ENCODE measurements at regions not wholly inside any gene's neighbourhood (a gene's known extent, or its start where the extent isn't known, plus 50 kb on each side); places are given as distances from the start of the nearest gene placed in this dataset.

DNA sequence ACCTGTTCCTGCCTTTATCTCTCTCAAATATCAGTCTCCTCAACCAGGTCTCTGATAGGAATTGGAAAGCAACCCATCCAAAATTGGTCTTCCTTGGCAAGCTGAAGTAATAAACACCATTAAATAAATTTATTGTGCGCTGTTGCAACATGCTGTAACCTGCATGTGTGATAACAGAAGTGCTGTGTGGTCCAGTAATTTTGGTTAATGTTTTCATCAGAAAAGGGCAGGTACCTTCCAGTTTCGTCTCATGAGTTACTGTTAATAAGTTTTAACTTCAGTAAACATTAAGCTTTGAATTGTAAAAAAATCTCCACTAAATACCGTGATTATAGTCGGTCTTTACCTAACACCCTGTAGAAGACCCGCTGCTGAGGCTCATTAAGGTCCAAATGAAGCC is 624.7 kb downstream of the TNS3 start:
- TF ChIP-seq EZH2phosphoT487 (IDR thresholded peaks at IDR 0.05; ENCODE audit: unreplicated experiment) (no peak), POLR2AphosphoS5 (IDR thresholded peaks at IDR 0.05; ENCODE audit: low read depth) (no peak), CREB1 (CRISPR knock-in tag; IDR thresholded peaks at IDR 0.05; ENCODE audit: low read depth) (no peak), EZH2 (IDR thresholded peaks at IDR 0.05; ENCODE audit: low read depth, unreplicated experiment) (no peak), NANOG (IDR thresholded peaks at IDR 0.05; ENCODE audit: borderline replicate concordance) (no peak), ZNF114 (CRISPR knock-in tag; IDR thresholded peaks at IDR 0.05) (no peak)
- TF ChIP-seq, protein P1, sequence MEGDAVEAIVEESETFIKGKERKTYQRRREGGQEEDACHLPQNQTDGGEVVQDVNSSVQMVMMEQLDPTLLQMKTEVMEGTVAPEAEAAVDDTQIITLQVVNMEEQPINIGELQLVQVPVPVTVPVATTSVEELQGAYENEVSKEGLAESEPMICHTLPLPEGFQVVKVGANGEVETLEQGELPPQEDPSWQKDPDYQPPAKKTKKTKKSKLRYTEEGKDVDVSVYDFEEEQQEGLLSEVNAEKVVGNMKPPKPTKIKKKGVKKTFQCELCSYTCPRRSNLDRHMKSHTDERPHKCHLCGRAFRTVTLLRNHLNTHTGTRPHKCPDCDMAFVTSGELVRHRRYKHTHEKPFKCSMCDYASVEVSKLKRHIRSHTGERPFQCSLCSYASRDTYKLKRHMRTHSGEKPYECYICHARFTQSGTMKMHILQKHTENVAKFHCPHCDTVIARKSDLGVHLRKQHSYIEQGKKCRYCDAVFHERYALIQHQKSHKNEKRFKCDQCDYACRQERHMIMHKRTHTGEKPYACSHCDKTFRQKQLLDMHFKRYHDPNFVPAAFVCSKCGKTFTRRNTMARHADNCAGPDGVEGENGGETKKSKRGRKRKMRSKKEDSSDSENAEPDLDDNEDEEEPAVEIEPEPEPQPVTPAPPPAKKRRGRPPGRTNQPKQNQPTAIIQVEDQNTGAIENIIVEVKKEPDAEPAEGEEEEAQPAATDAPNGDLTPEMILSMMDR (conservative IDR thresholded peaks at IDR 0.05; ENCODE audit: low read depth in 2 of 2): no peak
- TF ChIP-seq, protein P2, sequence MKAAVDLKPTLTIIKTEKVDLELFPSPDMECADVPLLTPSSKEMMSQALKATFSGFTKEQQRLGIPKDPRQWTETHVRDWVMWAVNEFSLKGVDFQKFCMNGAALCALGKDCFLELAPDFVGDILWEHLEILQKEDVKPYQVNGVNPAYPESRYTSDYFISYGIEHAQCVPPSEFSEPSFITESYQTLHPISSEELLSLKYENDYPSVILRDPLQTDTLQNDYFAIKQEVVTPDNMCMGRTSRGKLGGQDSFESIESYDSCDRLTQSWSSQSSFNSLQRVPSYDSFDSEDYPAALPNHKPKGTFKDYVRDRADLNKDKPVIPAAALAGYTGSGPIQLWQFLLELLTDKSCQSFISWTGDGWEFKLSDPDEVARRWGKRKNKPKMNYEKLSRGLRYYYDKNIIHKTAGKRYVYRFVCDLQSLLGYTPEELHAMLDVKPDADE (IDR thresholded peaks at IDR 0.05): no peak
- TF ChIP-seq, protein P3, sequence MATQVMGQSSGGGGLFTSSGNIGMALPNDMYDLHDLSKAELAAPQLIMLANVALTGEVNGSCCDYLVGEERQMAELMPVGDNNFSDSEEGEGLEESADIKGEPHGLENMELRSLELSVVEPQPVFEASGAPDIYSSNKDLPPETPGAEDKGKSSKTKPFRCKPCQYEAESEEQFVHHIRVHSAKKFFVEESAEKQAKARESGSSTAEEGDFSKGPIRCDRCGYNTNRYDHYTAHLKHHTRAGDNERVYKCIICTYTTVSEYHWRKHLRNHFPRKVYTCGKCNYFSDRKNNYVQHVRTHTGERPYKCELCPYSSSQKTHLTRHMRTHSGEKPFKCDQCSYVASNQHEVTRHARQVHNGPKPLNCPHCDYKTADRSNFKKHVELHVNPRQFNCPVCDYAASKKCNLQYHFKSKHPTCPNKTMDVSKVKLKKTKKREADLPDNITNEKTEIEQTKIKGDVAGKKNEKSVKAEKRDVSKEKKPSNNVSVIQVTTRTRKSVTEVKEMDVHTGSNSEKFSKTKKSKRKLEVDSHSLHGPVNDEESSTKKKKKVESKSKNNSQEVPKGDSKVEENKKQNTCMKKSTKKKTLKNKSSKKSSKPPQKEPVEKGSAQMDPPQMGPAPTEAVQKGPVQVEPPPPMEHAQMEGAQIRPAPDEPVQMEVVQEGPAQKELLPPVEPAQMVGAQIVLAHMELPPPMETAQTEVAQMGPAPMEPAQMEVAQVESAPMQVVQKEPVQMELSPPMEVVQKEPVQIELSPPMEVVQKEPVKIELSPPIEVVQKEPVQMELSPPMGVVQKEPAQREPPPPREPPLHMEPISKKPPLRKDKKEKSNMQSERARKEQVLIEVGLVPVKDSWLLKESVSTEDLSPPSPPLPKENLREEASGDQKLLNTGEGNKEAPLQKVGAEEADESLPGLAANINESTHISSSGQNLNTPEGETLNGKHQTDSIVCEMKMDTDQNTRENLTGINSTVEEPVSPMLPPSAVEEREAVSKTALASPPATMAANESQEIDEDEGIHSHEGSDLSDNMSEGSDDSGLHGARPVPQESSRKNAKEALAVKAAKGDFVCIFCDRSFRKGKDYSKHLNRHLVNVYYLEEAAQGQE (IDR thresholded peaks at IDR 0.05; ENCODE audit: unreplicated experiment): no peak
- TF ChIP-seq, protein P4, sequence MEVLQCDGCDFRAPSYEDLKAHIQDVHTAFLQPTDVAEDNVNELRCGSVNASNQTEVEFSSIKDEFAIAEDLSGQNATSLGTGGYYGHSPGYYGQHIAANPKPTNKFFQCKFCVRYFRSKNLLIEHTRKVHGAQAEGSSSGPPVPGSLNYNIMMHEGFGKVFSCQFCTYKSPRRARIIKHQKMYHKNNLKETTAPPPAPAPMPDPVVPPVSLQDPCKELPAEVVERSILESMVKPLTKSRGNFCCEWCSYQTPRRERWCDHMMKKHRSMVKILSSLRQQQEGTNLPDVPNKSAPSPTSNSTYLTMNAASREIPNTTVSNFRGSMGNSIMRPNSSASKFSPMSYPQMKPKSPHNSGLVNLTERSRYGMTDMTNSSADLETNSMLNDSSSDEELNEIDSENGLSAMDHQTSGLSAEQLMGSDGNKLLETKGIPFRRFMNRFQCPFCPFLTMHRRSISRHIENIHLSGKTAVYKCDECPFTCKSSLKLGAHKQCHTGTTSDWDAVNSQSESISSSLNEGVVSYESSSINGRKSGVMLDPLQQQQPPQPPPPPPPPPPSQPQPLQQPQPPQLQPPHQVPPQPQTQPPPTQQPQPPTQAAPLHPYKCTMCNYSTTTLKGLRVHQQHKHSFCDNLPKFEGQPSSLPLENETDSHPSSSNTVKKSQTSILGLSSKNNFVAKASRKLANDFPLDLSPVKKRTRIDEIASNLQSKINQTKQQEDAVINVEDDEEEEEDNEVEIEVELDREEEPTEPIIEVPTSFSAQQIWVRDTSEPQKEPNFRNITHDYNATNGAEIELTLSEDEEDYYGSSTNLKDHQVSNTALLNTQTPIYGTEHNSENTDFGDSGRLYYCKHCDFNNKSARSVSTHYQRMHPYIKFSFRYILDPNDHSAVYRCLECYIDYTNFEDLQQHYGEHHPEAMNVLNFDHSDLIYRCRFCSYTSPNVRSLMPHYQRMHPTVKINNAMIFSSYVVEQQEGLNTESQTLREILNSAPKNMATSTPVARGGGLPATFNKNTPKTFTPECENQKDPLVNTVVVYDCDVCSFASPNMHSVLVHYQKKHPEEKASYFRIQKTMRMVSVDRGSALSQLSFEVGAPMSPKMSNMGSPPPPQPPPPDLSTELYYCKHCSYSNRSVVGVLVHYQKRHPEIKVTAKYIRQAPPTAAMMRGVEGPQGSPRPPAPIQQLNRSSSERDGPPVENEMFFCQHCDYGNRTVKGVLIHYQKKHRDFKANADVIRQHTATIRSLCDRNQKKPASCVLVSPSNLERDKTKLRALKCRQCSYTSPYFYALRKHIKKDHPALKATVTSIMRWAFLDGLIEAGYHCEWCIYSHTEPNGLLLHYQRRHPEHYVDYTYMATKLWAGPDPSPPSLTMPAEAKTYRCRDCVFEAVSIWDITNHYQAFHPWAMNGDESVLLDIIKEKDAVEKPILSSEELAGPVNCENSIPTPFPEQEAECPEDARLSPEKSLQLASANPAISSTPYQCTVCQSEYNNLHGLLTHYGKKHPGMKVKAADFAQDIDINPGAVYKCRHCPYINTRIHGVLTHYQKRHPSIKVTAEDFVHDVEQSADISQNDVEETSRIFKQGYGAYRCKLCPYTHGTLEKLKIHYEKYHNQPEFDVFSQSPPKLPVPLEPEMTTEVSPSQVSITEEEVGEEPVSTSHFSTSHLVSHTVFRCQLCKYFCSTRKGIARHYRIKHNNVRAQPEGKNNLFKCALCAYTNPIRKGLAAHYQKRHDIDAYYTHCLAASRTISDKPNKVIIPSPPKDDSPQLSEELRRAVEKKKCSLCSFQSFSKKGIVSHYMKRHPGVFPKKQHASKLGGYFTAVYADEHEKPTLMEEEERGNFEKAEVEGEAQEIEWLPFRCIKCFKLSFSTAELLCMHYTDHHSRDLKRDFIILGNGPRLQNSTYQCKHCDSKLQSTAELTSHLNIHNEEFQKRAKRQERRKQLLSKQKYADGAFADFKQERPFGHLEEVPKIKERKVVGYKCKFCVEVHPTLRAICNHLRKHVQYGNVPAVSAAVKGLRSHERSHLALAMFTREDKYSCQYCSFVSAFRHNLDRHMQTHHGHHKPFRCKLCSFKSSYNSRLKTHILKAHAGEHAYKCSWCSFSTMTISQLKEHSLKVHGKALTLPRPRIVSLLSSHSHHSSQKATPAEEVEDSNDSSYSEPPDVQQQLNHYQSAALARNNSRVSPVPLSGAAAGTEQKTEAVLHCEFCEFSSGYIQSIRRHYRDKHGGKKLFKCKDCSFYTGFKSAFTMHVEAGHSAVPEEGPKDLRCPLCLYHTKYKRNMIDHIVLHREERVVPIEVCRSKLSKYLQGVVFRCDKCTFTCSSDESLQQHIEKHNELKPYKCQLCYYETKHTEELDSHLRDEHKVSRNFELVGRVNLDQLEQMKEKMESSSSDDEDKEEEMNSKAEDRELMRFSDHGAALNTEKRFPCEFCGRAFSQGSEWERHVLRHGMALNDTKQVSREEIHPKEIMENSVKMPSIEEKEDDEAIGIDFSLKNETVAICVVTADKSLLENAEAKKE (CRISPR knock-in tag; IDR thresholded peaks at IDR 0.05): no peak
